ENCODE measurements at regions not wholly inside any gene's neighbourhood (a gene's known extent, or its start where the extent isn't known, plus 50 kb on each side); places are given as distances from the start of the nearest gene placed in this dataset.

DNA sequence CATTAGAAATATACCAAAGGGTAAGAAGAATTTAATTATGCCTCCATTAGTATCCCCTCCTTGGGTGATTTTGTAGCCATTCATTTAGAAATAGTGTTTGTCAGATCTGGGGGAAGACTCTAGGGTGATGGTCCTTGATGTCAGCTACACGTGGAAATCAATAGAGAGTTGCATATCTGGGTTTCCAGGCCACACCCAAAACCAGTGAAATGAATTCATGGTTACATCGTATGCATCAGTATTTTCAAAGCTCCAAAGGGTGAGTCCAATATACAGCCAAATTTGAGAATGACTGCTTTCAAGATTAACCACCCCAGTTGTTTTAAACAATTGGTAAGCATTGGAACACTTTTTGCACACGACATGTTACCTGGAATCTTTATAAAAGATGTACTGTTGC is 173.4 kb upstream of the SGCD start:
- no peak for DNase-seq
- no peak for ATAC-seq (ENCODE audit: low FRiP score in 2 of 2)
- no peak overlapping the region for H3K4me3 ChIP-seq
- TF ChIP-seq EP300 (IDR thresholded peaks at IDR 0.05) (no peak), POLR2A (IDR thresholded peaks at IDR 0.05) (no peak), POLR2AphosphoS5 (IDR thresholded peaks at IDR 0.05) (no peak)
- TF ChIP-seq, protein P1, sequence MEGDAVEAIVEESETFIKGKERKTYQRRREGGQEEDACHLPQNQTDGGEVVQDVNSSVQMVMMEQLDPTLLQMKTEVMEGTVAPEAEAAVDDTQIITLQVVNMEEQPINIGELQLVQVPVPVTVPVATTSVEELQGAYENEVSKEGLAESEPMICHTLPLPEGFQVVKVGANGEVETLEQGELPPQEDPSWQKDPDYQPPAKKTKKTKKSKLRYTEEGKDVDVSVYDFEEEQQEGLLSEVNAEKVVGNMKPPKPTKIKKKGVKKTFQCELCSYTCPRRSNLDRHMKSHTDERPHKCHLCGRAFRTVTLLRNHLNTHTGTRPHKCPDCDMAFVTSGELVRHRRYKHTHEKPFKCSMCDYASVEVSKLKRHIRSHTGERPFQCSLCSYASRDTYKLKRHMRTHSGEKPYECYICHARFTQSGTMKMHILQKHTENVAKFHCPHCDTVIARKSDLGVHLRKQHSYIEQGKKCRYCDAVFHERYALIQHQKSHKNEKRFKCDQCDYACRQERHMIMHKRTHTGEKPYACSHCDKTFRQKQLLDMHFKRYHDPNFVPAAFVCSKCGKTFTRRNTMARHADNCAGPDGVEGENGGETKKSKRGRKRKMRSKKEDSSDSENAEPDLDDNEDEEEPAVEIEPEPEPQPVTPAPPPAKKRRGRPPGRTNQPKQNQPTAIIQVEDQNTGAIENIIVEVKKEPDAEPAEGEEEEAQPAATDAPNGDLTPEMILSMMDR (IDR thresholded peaks at IDR 0.05) = no peak
- no peaks in the 10 kb centered on the region for H3K4me1 ChIP-seq
- H3K27me3 ChIP-seq = no peaks in the 10 kb centered on the region
- 60 to 72% methylated on average over 3 of the region's 3 CpGs for WGBS, 2 donors
- H3K36me3 ChIP-seq = no peaks in the 10 kb centered on the region
- H3K9me3 ChIP-seq = no peaks in the 10 kb centered on the region
- H3K27ac ChIP-seq = no peak overlapping the region

DNA sequence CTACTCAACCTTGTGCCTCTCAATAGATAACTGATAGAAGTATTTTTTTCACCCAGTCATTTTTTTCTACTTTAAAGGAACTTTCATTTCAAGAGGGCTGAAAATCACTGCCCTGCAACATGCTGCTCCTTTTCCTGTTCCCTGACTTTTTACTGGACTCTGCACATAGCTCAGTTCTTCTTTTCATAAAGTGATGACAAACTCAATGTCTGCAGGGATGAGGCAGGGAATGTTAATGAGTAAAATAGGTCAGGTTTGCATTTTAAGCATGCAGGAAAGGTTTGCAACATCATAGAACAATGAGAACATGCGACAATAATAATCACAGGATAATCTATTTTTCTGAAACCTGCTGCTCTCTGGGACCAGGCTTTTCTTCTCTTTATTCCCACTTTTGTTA is 172.2 kb upstream of the SGCD start:
- 83 to 97% methylated on average over 1 of the region's 1 CpG for WGBS, 2 donors
- no peak for ATAC-seq (ENCODE audit: low FRiP score in 2 of 2)
- TF ChIP-seq POLR2AphosphoS5 (IDR thresholded peaks at IDR 0.05) = no peak

DNA sequence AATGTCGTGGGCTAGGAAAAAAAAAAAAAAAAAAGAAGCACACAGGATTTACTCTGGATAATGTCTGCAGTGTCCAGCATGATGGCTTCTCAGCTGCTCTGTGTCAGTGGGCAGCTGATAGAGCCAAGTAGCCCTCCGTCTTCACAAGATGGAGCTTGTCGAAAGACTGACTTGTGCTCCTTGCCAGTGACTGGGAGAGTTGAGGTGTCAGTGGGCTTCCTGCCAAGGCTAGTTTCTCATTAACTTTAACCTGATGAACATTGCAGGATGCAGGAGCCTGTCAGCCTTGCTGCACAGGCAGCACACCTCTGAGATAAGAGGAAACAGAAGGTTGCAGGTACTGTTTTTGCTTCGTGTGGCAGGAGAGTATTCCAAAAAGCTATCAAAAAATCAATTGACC is 171.4 kb upstream of the SGCD start:
- no peak for ATAC-seq (ENCODE audit: low FRiP score in 2 of 2)
- H3K4me3 ChIP-seq = no peak overlapping the region
- TF ChIP-seq, protein P1 (IDR thresholded peaks at IDR 0.05) = no peak
- DNase-seq = no peak
- H3K36me3 ChIP-seq = no peaks in the 10 kb centered on the region
- no peak overlapping the region for H3K27ac ChIP-seq
- H3K27me3 ChIP-seq = no peaks in the 10 kb centered on the region
- H3K9me3 ChIP-seq = no peaks in the 10 kb centered on the region
- H3K4me1 ChIP-seq = no peaks in the 10 kb centered on the region
- WGBS, 2 donors = 28 to 35% methylated on average over 4 of the region's 4 CpGs

More for the DNA sequence above, 172.2 kb upstream of the SGCD start:
- no peak overlapping the region for H3K27ac ChIP-seq
- DNase-seq = no peak
- H3K4me3 ChIP-seq = no peak overlapping the region
- no peaks in the 10 kb centered on the region for H3K36me3 ChIP-seq
- H3K9me3 ChIP-seq = no peaks in the 10 kb centered on the region
- no peaks in the 10 kb centered on the region for H3K4me1 ChIP-seq
- H3K27me3 ChIP-seq = no peaks in the 10 kb centered on the region

DNA sequence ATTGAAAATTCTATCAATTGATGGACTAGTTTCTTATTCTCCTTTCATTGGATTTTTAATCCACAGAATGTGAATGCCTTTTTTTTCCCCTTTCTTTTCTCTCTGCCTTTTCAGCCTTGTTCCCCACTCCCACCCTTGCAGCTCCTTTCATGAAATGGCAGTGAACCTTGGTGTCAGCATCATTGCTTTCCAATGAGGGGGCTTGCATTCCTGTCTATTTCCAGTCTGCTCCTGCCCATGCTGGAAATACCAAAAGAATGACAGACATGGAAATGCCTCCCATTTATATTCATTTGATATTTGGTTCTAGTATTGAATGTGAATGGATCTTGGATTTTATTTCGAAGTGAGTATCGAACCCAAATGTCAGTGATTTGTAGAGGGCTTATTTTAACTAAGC is 162.7 kb upstream of the SGCD start:
- DNase-seq = no peak
- Histone ChIP-seq H3K27ac (no peak overlapping the region), H3K36me3 (no peaks in the 10 kb centered on the region), H3K4me3 (no peak overlapping the region), H3K9me3 (no peaks in the 10 kb centered on the region), H3K4me1 (no peaks in the 10 kb centered on the region), H3K27me3 (no peaks in the 10 kb centered on the region)
- TF ChIP-seq EP300 (IDR thresholded peaks at IDR 0.05) (no peak), POLR2A (IDR thresholded peaks at IDR 0.05) (no peak), POLR2AphosphoS5 (IDR thresholded peaks at IDR 0.05) (no peak)
- TF ChIP-seq, protein P1 (IDR thresholded peaks at IDR 0.05) = no peak
- no peak for ATAC-seq (ENCODE audit: low FRiP score in 2 of 2)
- 81 to 88% methylated on average over 2 of the region's 2 CpGs for WGBS, 2 donors

DNA sequence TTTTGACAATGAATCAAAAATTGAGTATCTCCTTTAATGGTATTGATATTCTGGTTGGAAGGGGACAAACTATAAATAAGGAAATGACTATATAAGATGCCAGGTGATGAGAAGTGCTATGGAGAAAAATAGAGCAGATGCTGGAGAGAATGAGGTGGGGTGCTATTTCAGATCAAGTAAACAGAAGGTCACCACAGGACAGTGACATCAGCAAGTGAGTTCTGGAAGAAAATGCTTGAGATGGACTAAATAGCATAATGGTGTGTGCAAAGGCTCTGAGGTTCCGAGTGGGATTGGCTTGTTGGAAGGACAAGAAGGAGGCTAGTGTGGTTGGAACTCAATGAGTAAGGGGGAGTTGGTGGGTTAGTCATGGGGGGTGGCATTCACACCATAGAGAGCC is 157.5 kb upstream of the SGCD start:
- ATAC-seq (ENCODE audit: low FRiP score in 2 of 2) (no peak), DNase-seq (no peak)
- Histone ChIP-seq H3K27ac (no peak overlapping the region), H3K36me3 (no peaks in the 10 kb centered on the region), H3K9me3 (no peaks in the 10 kb centered on the region), H3K27me3 (no peaks in the 10 kb centered on the region), H3K4me3 (no peak overlapping the region), H3K4me1 (no peaks in the 10 kb centered on the region)
- TF ChIP-seq, protein P1 (IDR thresholded peaks at IDR 0.05) = no peak
- TF ChIP-seq POLR2AphosphoS5 (IDR thresholded peaks at IDR 0.05) (no peak), POLR2A (IDR thresholded peaks at IDR 0.05) (no peak), EP300 (IDR thresholded peaks at IDR 0.05) (no peak)
- WGBS, 2 donors = 94% methylated on average over 1 of the region's 1 CpG
